ENCODE measurements at regions not wholly inside any gene's neighbourhood (a gene's known extent, or its start where the extent isn't known, plus 50 kb on each side); places are given as distances from the start of the nearest gene placed in this dataset.

DNA sequence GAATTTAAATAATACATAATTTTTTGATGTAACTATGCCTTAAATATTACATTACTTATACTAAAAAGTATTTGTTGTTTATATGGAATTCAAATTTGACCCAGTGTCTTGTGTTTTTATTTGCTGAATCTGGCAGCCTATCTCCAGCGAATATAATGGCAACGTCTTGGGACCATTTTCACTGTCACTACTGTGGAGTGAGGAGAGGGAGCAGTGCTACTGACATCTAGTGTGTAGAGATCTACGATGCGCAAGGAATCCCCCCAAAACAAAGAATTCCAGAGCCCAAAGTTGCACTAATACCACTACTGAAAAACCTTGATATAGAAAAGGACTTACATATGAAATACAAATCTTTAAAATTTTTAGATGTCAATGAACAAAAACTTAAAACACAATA, 314.4 kb downstream of the DRD1 start:
- TF ChIP-seq SREBF2 (IDR thresholded peaks at IDR 0.05), result no peak
- TF ChIP-seq POLR2A (IDR thresholded peaks at IDR 0.05; ENCODE audit: low read length), result no peak
- TF ChIP-seq, protein P1, sequence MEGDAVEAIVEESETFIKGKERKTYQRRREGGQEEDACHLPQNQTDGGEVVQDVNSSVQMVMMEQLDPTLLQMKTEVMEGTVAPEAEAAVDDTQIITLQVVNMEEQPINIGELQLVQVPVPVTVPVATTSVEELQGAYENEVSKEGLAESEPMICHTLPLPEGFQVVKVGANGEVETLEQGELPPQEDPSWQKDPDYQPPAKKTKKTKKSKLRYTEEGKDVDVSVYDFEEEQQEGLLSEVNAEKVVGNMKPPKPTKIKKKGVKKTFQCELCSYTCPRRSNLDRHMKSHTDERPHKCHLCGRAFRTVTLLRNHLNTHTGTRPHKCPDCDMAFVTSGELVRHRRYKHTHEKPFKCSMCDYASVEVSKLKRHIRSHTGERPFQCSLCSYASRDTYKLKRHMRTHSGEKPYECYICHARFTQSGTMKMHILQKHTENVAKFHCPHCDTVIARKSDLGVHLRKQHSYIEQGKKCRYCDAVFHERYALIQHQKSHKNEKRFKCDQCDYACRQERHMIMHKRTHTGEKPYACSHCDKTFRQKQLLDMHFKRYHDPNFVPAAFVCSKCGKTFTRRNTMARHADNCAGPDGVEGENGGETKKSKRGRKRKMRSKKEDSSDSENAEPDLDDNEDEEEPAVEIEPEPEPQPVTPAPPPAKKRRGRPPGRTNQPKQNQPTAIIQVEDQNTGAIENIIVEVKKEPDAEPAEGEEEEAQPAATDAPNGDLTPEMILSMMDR (IDR thresholded peaks at IDR 0.05), result no peak
- no peak for TF ChIP-seq NR3C1 (IDR thresholded peaks at IDR 0.05)
- TF ChIP-seq CHD4 (IDR thresholded peaks at IDR 0.05; ENCODE audit: borderline replicate concordance), result no peak
- TF ChIP-seq, protein P2, sequence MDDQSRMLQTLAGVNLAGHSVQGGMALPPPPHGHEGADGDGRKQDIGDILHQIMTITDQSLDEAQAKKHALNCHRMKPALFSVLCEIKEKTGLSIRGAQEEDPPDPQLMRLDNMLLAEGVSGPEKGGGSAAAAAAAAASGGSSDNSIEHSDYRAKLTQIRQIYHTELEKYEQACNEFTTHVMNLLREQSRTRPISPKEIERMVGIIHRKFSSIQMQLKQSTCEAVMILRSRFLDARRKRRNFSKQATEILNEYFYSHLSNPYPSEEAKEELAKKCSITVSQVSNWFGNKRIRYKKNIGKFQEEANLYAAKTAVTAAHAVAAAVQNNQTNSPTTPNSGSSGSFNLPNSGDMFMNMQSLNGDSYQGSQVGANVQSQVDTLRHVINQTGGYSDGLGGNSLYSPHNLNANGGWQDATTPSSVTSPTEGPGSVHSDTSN (IDR thresholded peaks at IDR 0.05), result no peak

All from A549 (cell line).